Fibroblast of lung (primary cell): ENCODE measurements at regions not wholly inside any gene's neighbourhood (a gene's known extent, or its start where the extent isn't known, plus 50 kb on each side); places are given as distances from the start of the nearest gene placed in this dataset.

ENCODE experiments used
- CTCF ChIP-seq, 2 donors: IDR thresholded peaks in 1 of 2; conservative IDR thresholded peaks in 1 of 2; 1 replicate in 1 of 2; 2 replicates in 1 of 2; pipeline ENCODE4 v1.5.1; 2011 to 2012; ENCODE audit warnings: low read length in 2 of 2, control low read depth in 1 of 2, inconsistent platforms in 1 of 2, low read depth in 1 of 2, mild to moderate bottlenecking in 1 of 2
- EZH2 ChIP-seq: IDR thresholded peaks from 2 replicates; pipeline ENCODE4 v1.5.1; 2012; ENCODE audit warnings: low read length, control low read depth, mild to moderate bottlenecking; ENCODE audit errors: missing control alignments

- TF ChIP-seq CTCF (conservative IDR thresholded peaks at IDR 0.05 in 1 of 2, IDR thresholded peaks at IDR 0.05 in 1 of 2; ENCODE audit: low read depth in 1 of 2, low read length in 2 of 2) (no peak), EZH2 (no peak)
Observed at GRCh38 chr18:67385455-67385854, 131.1 kb downstream of the DSEL start.
